Sciatic nerve (tissue), 2 donors: ENCODE measurements at regions not wholly inside any gene's neighbourhood (a gene's known extent, or its start where the extent isn't known, plus 50 kb on each side); places are given as distances from the start of the nearest gene placed in this dataset.

Experiments
- ATAC-seq: fragments of 200-7000 bp; cut with Tn5 transposase; one replicate; pipeline ENCODE4 v1.9.1; 2020; ENCODE audit warnings: mild to moderate bottlenecking, moderate library complexity
- DNase-seq: peaks from one replicate; pipeline ENCODE4 v3.0.0-alpha.2; 2020; ENCODE audit warnings: low spot score
- intact Hi-C: fragments of 100-400 bp; cut with DNase I; formaldehyde crosslinking; loops from one replicate; pipeline ENCODE4 v1.14.2; 2022
- donor health status: DM: no; HTN: no; CAD: no.
- donor health status: DM: no; HTN: no; CAD: no.

- ATAC-seq (no peak), DNase-seq (no peak)
- intact Hi-C loops, result no loop called here
These were observed 136.3 kb downstream of the TMCO5A start for GRCh38 chr15:38070778-38071177.

- intact Hi-C loops, result no loop called here
- DNase-seq (no peak), ATAC-seq (no peak)
These were observed 137.0 kb downstream of the TMCO5A start for GRCh38 chr15:38071211-38071972.

- DNase-seq (no peak), ATAC-seq (no peak)
- intact Hi-C loops, result no loop called here
These were observed 137.5 kb downstream of the TMCO5A start for GRCh38 chr15:38072007-38072347.

GRCh38 chr15:38072348-38073177 is 138.1 kb downstream of the TMCO5A start:
- peak; percentile 91 for ATAC-seq
- peak; percentile 83 for DNase-seq
- intact Hi-C loops, result no loop called here

GRCh38 chr15:38073178-38073946 is 138.9 kb downstream of the TMCO5A start:
- intact Hi-C loops, result no loop called here
- DNase-seq, result peak; percentile 83
- peak; percentile 55 for ATAC-seq

GRCh38 chr15:38074029-38074428 is 139.6 kb downstream of the TMCO5A start:
- ATAC-seq, result no peak

GRCh38 chr15:38075466-38075865 is 141.0 kb downstream of the TMCO5A start:
- no peak for ATAC-seq
- intact Hi-C loops, result no loop called here
- no peak for DNase-seq

More at GRCh38 chr15:38074029-38074428, 139.6 kb downstream of the TMCO5A start:
- intact Hi-C loops, result no loop called here
- no peak for DNase-seq

GRCh38 chr15:38076786-38077185 is 142.3 kb downstream of the TMCO5A start:
- DNase-seq, result peak; percentile 66
- no peak for ATAC-seq
- intact Hi-C loops, result no loop called here

GRCh38 chr15:38079236-38079635 is 144.8 kb downstream of the TMCO5A start:
- ATAC-seq (no peak), DNase-seq (no peak)
- intact Hi-C loops, result no loop called here

GRCh38 chr15:38080651-38081275 is 146.3 kb downstream of the TMCO5A start:
- intact Hi-C loops, result no loop called here
- ATAC-seq, result no peak
- no peak for DNase-seq

GRCh38 chr15:38084289-38084688 is 149.8 kb downstream of the TMCO5A start:
- DNase-seq (no peak), ATAC-seq (peak; percentile 59)
- intact Hi-C loops, result no loop called here

- no peak for DNase-seq
- intact Hi-C loops, result no loop called here
- ATAC-seq, result peak; percentile 70
These were observed 150.7 kb downstream of the TMCO5A start for GRCh38 chr15:38085114-38085513.

- ATAC-seq, result peak; percentile 23
- intact Hi-C loops, result no loop called here
These were observed 151.6 kb downstream of the TMCO5A start for GRCh38 chr15:38085931-38086568.

GRCh38 chr15:38086611-38087010 is 152.2 kb downstream of the TMCO5A start:
- intact Hi-C loops, result no loop called here
- no peak for ATAC-seq
- DNase-seq, result no peak

More at GRCh38 chr15:38085931-38086568, 151.6 kb downstream of the TMCO5A start:
- no peak for DNase-seq

GRCh38 chr15:38088971-38089370 is 154.5 kb downstream of the TMCO5A start:
- DNase-seq, result no peak
- intact Hi-C loops, result no loop called here
- no peak for ATAC-seq

GRCh38 chr15:38090223-38090622 is 155.8 kb downstream of the TMCO5A start:
- intact Hi-C loops, result no loop called here
- DNase-seq (no peak), ATAC-seq (peak; percentile 35)

GRCh38 chr15:38090678-38091077 is 156.2 kb downstream of the TMCO5A start:
- peak; percentile 63 for ATAC-seq
- DNase-seq, result no peak
- intact Hi-C loops, result no loop called here

- DNase-seq (no peak), ATAC-seq (no peak)
- intact Hi-C loops, result no loop called here
These were observed 156.7 kb downstream of the TMCO5A start for GRCh38 chr15:38091078-38091645.
